MM.1S (cell line): ENCODE measurements at regions not wholly inside any gene's neighbourhood (a gene's known extent, or its start where the extent isn't known, plus 50 kb on each side); places are given as distances from the start of the nearest gene placed in this dataset.

Source experiments
- DNase-seq: peaks from one replicate; pipeline ENCODE4 v3.0.0-alpha.2; 2015
- H2AFZ ChIP-seq: fragments of 300-600 bp; sonication (generic); 2 replicates; pipeline ENCODE4 v1.6.0; 2016; ENCODE audit warnings: antibody characterized with exemption, low read length
- H3F3A ChIP-seq: fragments of 300-600 bp; sonication (generic); 2 replicates; pipeline ENCODE4 v1.6.1; 2016; ENCODE audit warnings: mild to moderate bottlenecking, antibody characterized with exemption, low read length, moderate library complexity, mixed read lengths; ENCODE audit not compliant: insufficient read depth
- H3K27ac ChIP-seq: fragments of 300-600 bp; sonication (generic); 2 replicates; pipeline ENCODE4 v1.5.1; 2016; ENCODE audit warnings: mild to moderate bottlenecking, low read length
- H3K27me3 ChIP-seq: fragments of 300-600 bp; sonication (generic); replicated peaks from 2 replicates; pipeline ENCODE4 v1.6.0; 2016; ENCODE audit warnings: low read length; ENCODE audit not compliant: insufficient read depth
- H3K36me3 ChIP-seq: fragments of 300-600 bp; sonication (generic); replicated peaks from 2 replicates; pipeline ENCODE4 v1.6.1; 2016; ENCODE audit warnings: mild to moderate bottlenecking, low read length, mixed read lengths; ENCODE audit not compliant: insufficient read depth
- H3K4me1 ChIP-seq: fragments of 300-600 bp; sonication (generic); 2 replicates; pipeline ENCODE4 v1.6.1; 2016; ENCODE audit warnings: low read length, mixed read lengths
- H3K4me2 ChIP-seq: fragments of 300-600 bp; sonication (generic); 2 replicates; pipeline ENCODE4 v1.6.0; 2016; ENCODE audit warnings: low read depth, low read length
- H3K4me3 ChIP-seq: fragments of 300-600 bp; sonication (generic); 2 replicates; pipeline ENCODE4 v1.5.1; 2016; ENCODE audit warnings: low read length, mixed read lengths
- H3K79me2 ChIP-seq: fragments of 300-600 bp; sonication (generic); 2 replicates; pipeline ENCODE4 v1.6.1; 2016; ENCODE audit warnings: mixed run types, low read length, mixed read lengths
- H3K9ac ChIP-seq: fragments of 300-600 bp; sonication (generic); 2 replicates; pipeline ENCODE4 v1.6.1; 2016; ENCODE audit warnings: low read length, mixed read lengths
- H3K9me2 ChIP-seq: fragments of 300-600 bp; sonication (generic); replicated peaks from 2 replicates; pipeline ENCODE4 v1.6.1; 2016; ENCODE audit warnings: mild to moderate bottlenecking, low read length, mixed read lengths; ENCODE audit not compliant: insufficient read depth
- H3K9me3 ChIP-seq: fragments of 300-600 bp; sonication (generic); replicated peaks from 2 replicates; pipeline ENCODE4 v1.6.1; 2016; ENCODE audit warnings: mild to moderate bottlenecking, low read length, mixed read lengths; ENCODE audit not compliant: insufficient read depth
- H4K20me1 ChIP-seq: fragments of 300-600 bp; sonication (generic); 2 replicates; pipeline ENCODE4 v1.6.1; 2016; ENCODE audit warnings: mild to moderate bottlenecking, low read length, moderate library complexity, mixed read lengths; ENCODE audit not compliant: insufficient read depth
- EZH2 ChIP-seq: fragments of 300-600 bp; sonication (generic); optimal IDR thresholded peaks from 2 replicates; pipeline ENCODE3; 2017; ENCODE audit warnings: low read depth, mild to moderate bottlenecking, antibody characterized with exemption, low read length, mixed read lengths
- EZH2phosphoT487 ChIP-seq: fragments of 300-600 bp; sonication (generic); IDR thresholded peaks from 2 replicates; pipeline ENCODE4 v1.6.1; 2018; ENCODE audit warnings: antibody characterized with exemption, low read length
- TF ChIP-seq, protein P1 (sequence below): fragments of 300-600 bp; sonication (generic); IDR thresholded peaks from 2 replicates; pipeline ENCODE4 v1.5.1; 2016; ENCODE audit warnings: antibody characterized with exemption, low read length, mixed read lengths

GRCh38 chr14:43243168-43243567, 1263.9 kb downstream of the FSCB start:
- Histone ChIP-seq H3K9me2 (no peaks in the 10 kb centered on the region), H3K9me3 (no peaks in the 10 kb centered on the region), H3K9ac (no peak overlapping the region), H3K36me3 (no peaks in the 10 kb centered on the region), H3K4me1 (no peaks in the 10 kb centered on the region), H3K4me2 (no peak overlapping the region), H3K79me2 (no peaks in the 10 kb centered on the region), H3K27ac (no peak overlapping the region), H4K20me1 (no peaks in the 10 kb centered on the region), H2AFZ (no peak overlapping the region), H3F3A (no peaks in the 10 kb centered on the region), H3K27me3 (no peaks in the 10 kb centered on the region), H3K4me3 (no peak overlapping the region)
- TF ChIP-seq EZH2, result no peak
- no peak for TF ChIP-seq EZH2phosphoT487
- TF ChIP-seq, protein P1, sequence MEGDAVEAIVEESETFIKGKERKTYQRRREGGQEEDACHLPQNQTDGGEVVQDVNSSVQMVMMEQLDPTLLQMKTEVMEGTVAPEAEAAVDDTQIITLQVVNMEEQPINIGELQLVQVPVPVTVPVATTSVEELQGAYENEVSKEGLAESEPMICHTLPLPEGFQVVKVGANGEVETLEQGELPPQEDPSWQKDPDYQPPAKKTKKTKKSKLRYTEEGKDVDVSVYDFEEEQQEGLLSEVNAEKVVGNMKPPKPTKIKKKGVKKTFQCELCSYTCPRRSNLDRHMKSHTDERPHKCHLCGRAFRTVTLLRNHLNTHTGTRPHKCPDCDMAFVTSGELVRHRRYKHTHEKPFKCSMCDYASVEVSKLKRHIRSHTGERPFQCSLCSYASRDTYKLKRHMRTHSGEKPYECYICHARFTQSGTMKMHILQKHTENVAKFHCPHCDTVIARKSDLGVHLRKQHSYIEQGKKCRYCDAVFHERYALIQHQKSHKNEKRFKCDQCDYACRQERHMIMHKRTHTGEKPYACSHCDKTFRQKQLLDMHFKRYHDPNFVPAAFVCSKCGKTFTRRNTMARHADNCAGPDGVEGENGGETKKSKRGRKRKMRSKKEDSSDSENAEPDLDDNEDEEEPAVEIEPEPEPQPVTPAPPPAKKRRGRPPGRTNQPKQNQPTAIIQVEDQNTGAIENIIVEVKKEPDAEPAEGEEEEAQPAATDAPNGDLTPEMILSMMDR, result no peak
- DNase-seq, result no peak

DNA sequence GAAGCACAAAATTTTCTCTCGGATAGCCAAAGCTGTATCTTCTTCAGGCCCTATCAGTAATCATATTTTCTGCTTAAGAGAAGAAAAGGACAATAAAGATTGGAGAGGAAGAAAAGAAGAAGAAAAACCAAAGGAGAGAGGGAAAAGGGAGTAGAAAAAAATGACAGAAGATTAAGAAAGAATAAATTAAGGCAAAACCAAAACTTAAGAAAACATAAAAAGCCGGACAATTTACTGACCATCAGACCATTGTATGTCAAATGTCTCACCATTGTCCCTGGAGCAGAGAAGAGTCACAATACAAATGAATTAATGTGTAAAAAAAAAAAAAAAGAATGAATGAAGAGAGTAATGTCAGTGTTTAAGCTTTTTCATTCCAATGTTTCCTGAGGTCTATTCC, 1274.8 kb downstream of the FSCB start:
- Histone ChIP-seq H3K79me2 (no peaks in the 10 kb centered on the region), H3K4me3 (no peak overlapping the region), H3F3A (no peaks in the 10 kb centered on the region), H3K9ac (no peak overlapping the region), H3K36me3 (no peaks in the 10 kb centered on the region), H3K27me3 (no peaks in the 10 kb centered on the region), H3K9me3 (no peaks in the 10 kb centered on the region), H4K20me1 (no peaks in the 10 kb centered on the region), H2AFZ (no peak overlapping the region), H3K9me2 (no peaks in the 10 kb centered on the region), H3K27ac (no peak overlapping the region), H3K4me1 (no peaks in the 10 kb centered on the region), H3K4me2 (no peak overlapping the region)
- no peak for DNase-seq
- TF ChIP-seq EZH2 (no peak), EZH2phosphoT487 (no peak)
- TF ChIP-seq, protein P1, result no peak

- Histone ChIP-seq H3K4me1 (no peaks in the 10 kb centered on the region), H3K4me2 (no peak overlapping the region), H3K79me2 (no peaks in the 10 kb centered on the region), H3K36me3 (no peaks in the 10 kb centered on the region), H3K9ac (no peak overlapping the region), H2AFZ (no peak overlapping the region), H3K9me3 (no peaks in the 10 kb centered on the region), H3K4me3 (no peak overlapping the region), H3K9me2 (no peaks in the 10 kb centered on the region), H3K27me3 (no peaks in the 10 kb centered on the region), H4K20me1 (no peaks in the 10 kb centered on the region), H3K27ac (no peak overlapping the region), H3F3A (no peaks in the 10 kb centered on the region)
- TF ChIP-seq EZH2 (no peak), EZH2phosphoT487 (no peak)
- TF ChIP-seq, protein P1, result no peak
- no peak for DNase-seq
Observed at GRCh38 chr14:43215524-43215923, 1291.6 kb downstream of the FSCB start.

DNA sequence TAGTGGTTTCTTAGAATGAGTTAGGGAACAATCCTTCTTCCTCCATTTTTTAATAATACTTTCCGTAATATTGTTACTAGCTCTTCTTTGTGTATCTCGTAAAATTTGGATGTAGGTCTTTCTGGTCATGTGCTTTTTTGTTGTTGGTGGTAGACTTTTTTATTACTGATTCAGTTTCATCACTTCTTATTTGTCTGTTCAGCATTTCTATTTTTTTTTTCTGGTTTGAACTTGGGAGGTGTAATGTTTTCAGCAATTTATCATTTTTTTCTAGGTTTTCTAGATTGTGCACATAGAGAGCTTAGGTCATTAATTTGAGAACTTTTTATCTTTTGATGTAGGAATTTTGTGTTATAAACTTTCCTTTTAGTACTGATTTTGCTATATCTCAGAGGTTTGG, 1299.9 kb downstream of the FSCB start:
- no peaks in the 10 kb centered on the region for H4K20me1 ChIP-seq

More for the DNA sequence above, 1299.9 kb downstream of the FSCB start:
- Histone ChIP-seq H3K27me3 (no peaks in the 10 kb centered on the region), H3K4me1 (no peaks in the 10 kb centered on the region), H3K9me2 (no peaks in the 10 kb centered on the region), H3K9me3 (no peaks in the 10 kb centered on the region), H3F3A (no peaks in the 10 kb centered on the region), H3K4me2 (no peak overlapping the region), H2AFZ (no peak overlapping the region), H3K4me3 (no peak overlapping the region), H3K36me3 (no peaks in the 10 kb centered on the region), H3K9ac (no peak overlapping the region), H3K79me2 (no peaks in the 10 kb centered on the region), H3K27ac (no peak overlapping the region)
- TF ChIP-seq EZH2 (no peak), EZH2phosphoT487 (no peak)
- TF ChIP-seq, protein P1, result no peak
- DNase-seq, result no peak
